Fibroblast of mammary gland (primary cell): ENCODE measurements at regions not wholly inside any gene's neighbourhood (a gene's known extent, or its start where the extent isn't known, plus 50 kb on each side); places are given as distances from the start of the nearest gene placed in this dataset.

Experiments used
- DNase-seq: peaks from one replicate; pipeline ENCODE4 v3.0.0-alpha.2; 2010; ENCODE audit warnings: low read depth
- H3K4me3 ChIP-seq: 2 replicates; pipeline ENCODE4 v1.5.1; 2011; ENCODE audit warnings: low read depth, mild to moderate bottlenecking, low read length, moderate library complexity; ENCODE audit not compliant: control insufficient read depth
- CTCF ChIP-seq: conservative IDR thresholded peaks from 2 replicates; pipeline ENCODE4 v1.5.1; 2011; ENCODE audit warnings: low read depth, low read length, inconsistent platforms; ENCODE audit not compliant: control insufficient read depth, insufficient read depth

DNA sequence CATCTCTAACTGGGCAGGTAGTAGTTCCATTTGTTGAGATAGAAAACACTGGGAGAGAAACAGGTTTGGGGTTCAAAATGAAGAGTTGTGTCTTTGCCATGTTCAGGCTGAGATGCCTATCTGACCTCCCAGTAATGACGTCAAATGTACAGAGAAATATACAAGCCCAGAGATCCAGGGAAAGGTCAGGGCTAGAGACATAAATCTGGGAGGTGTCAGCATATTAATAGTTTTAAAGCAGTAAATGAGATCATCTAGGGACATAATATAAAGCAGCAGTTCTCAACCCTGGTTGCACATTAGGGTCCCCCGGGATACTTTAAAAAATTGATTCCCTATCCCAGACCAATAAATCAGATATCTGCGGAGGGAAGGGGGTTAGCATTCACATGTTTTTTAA is 501.5 kb downstream of the UQCRFS1 start:
- DNase-seq: no peak
- no peak for TF ChIP-seq CTCF
- no peak overlapping the region for H3K4me3 ChIP-seq

- H3K4me3 ChIP-seq: no peak overlapping the region
- TF ChIP-seq CTCF: peak; percentile 65
- DNase-seq: peak; percentile 76
Observed at GRCh38 chr19:28710278-28710677, 502.7 kb downstream of the UQCRFS1 start.

DNA sequence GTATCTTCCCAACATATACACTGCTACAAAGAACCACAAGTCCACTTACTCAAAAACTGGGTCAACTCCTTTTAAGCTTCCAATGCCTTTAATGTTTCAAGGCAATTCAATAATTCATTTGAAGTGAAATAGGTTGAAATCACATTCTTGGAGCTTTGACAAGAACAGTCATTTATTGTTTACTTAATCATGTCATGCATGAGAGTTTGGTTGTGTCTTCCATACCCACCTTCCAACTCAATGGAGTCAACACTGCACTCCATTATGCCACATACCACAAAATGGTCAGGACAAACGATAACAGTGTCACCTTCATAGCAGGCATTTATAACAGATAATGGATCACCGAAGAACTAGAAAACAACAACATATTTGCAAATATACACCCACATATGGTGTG is 506.3 kb downstream of the UQCRFS1 start:
- peak; percentile 15 for DNase-seq
- H3K4me3 ChIP-seq: no peak overlapping the region
- no peak for TF ChIP-seq CTCF

- peak; percentile 59 for TF ChIP-seq CTCF
- peak; percentile 87 for DNase-seq
- no peak overlapping the region for H3K4me3 ChIP-seq
Observed at GRCh38 chr19:28705008-28705407, 507.9 kb downstream of the UQCRFS1 start.

GRCh38 chr19:28703400-28703956 is 509.5 kb downstream of the UQCRFS1 start:
- TF ChIP-seq CTCF: no peak
- no peak for DNase-seq
- H3K4me3 ChIP-seq: no peak overlapping the region

DNA sequence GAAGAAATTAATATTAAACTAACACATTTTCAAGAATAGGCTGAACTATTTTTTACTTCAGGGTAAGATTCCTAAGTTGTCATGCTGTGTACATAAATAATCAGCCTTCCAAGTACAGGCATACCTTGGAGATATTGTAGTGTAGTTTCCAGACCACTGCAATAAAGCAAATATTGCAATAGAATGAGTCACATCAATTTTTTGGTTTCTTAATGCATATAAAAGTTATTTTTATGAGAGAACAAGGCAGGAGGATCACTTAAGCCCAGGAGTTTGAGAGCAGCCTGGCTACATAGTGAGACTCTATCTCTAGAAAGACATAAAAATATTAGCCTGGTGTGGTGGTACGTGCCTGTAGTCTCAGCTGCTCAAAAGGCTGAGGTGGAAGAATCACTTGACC is 511.5 kb downstream of the UQCRFS1 start:
- no peak for TF ChIP-seq CTCF
- peak; percentile 6 for DNase-seq

GRCh38 chr19:28700176-28700575 is 512.8 kb downstream of the UQCRFS1 start:
- no peak overlapping the region for H3K4me3 ChIP-seq
- TF ChIP-seq CTCF: no peak
- no peak for DNase-seq

More for the DNA sequence above, 511.5 kb downstream of the UQCRFS1 start:
- H3K4me3 ChIP-seq: no peak overlapping the region
